Endothelial cell of umbilical vein (primary cell): ENCODE measurements at regions not wholly inside any gene's neighbourhood (a gene's known extent, or its start where the extent isn't known, plus 50 kb on each side); places are given as distances from the start of the nearest gene placed in this dataset.

Experiments used
- BruUV-seq: library from RNA; stranded (reverse); fragments of 400-500 nt; replicated peaks from 2 replicates; lab custom pipeline; 2021; lab: Mats Ljungman, UMichigan
- CTCF ChIA-PET: fragments of 300-600, 350-600 bp; sonication (Branson Sonifier 250); formaldehyde crosslinking; loops from one replicate; lab custom pipeline; 2021; ENCODE audit warnings: antibody characterized with exemption, inconsistent platforms; lab: Charles Lee
- POLR2A ChIA-PET: fragments of 300-600, 350-600 bp; sonication (Branson Sonifier 250); formaldehyde crosslinking; loops from one replicate; lab custom pipeline; 2021; ENCODE audit warnings: antibody characterized with exemption, inconsistent platforms; lab: Charles Lee
- DNase-seq: peaks from one replicate; pipeline ENCODE4 v3.0.0-alpha.2; 2011; ENCODE audit warnings: low read depth, low spot score
- FAIRE-seq: peaks from 2 replicates; lab custom pipeline; 2011; peaks lifted over from hg19 to GRCh38; lab: Jason Lieb, UNC
- H2AFZ ChIP-seq: 2 replicates; pipeline ENCODE4 v1.6.0; 2012; ENCODE audit warnings: low read depth, low read length, control low read depth, inconsistent platforms
- H3K27ac ChIP-seq: 2 replicates; pipeline ENCODE4 v1.5.1; 2011; ENCODE audit warnings: low read depth, mild to moderate bottlenecking, control low read depth, low read length, moderate library complexity; ENCODE audit not compliant: insufficient read depth
- H3K27me3 ChIP-seq, 2 experiments: 2 replicates each; pipeline versions ENCODE4 v1.6.0 to v1.6.1; 2011; ENCODE audit warnings: low read length in 2 of 2, mixed read lengths in 1 of 2; ENCODE audit not compliant: control insufficient read depth in 2 of 2, insufficient read depth in 2 of 2
- H3K36me3 ChIP-seq, 2 experiments: 2 replicates in 1 of 2; 3 replicates in 1 of 2; pipeline ENCODE4 v1.5.1; 2011; ENCODE audit warnings: low read length in 2 of 2, mild to moderate bottlenecking in 1 of 2, moderate library complexity in 1 of 2; ENCODE audit not compliant: control insufficient read depth in 2 of 2, insufficient read depth in 2 of 2; ENCODE audit errors: extremely low read depth in 1 of 2
- H3K4me1 ChIP-seq: 3 replicates; pipeline ENCODE4 v1.5.1; 2011; ENCODE audit warnings: mild to moderate bottlenecking, low read length; ENCODE audit not compliant: control insufficient read depth, insufficient read depth; ENCODE audit errors: extremely low read depth
- H3K4me2 ChIP-seq: 2 replicates; pipeline ENCODE4 v1.6.1; 2011; ENCODE audit warnings: low read length, control low read depth, mixed read lengths; ENCODE audit not compliant: insufficient read depth
- H3K4me3 ChIP-seq, 3 experiments: fragments of 200-600 bp in 1 of 3; sonication (generic), shearing (Covaris generic) in 1 of 3; replicated peaks in 1 of 3; 2 replicates each; pipeline ENCODE4 v1.5.1; 2011 to 2016; ENCODE audit warnings: control low read depth in 3 of 3, low read length in 3 of 3, mild to moderate bottlenecking in 2 of 3, inconsistent platforms in 1 of 3, low read depth in 1 of 3, moderate library complexity in 1 of 3; ENCODE audit not compliant: insufficient read depth in 1 of 3
- H3K79me2 ChIP-seq: 2 replicates; pipeline ENCODE4 v1.6.0; 2012; ENCODE audit warnings: low read length, inconsistent platforms; ENCODE audit not compliant: control insufficient read depth, insufficient read depth
- H3K9ac ChIP-seq: replicated peaks from 2 replicates; pipeline ENCODE3; 2011; ENCODE audit warnings: low read length, control low read depth; ENCODE audit not compliant: insufficient read depth; ENCODE audit errors: extremely low read depth
- H3K9me1 ChIP-seq: replicated peaks from 3 replicates; pipeline ENCODE4 v1.6.0; 2011; ENCODE audit warnings: mild to moderate bottlenecking, low read length; ENCODE audit not compliant: control insufficient read depth, insufficient read depth; ENCODE audit errors: extremely low read depth
- H3K9me3 ChIP-seq: replicated peaks from 2 replicates; pipeline ENCODE4 v1.5.1; 2012; ENCODE audit warnings: low read length, inconsistent platforms; ENCODE audit not compliant: control insufficient read depth, insufficient read depth
- H4K20me1 ChIP-seq: replicated peaks from 2 replicates; pipeline ENCODE3; 2011; ENCODE audit warnings: mild to moderate bottlenecking, low read length; ENCODE audit not compliant: control insufficient read depth, insufficient read depth; ENCODE audit errors: extremely low read depth
- EZH2 ChIP-seq: IDR thresholded peaks from 2 replicates; pipeline ENCODE4 v1.6.1; 2012; ENCODE audit warnings: borderline replicate concordance, low read depth, mild to moderate bottlenecking, moderate library complexity, low read length, inconsistent platforms; ENCODE audit not compliant: severe bottlenecking
- FOS ChIP-seq: IDR thresholded peaks from 2 replicates; pipeline ENCODE4 v1.6.1; 2011; ENCODE audit warnings: mild to moderate bottlenecking, low read length, moderate library complexity, borderline replicate concordance; ENCODE audit not compliant: insufficient read depth
- GATA2 ChIP-seq: IDR thresholded peaks from 2 replicates; pipeline ENCODE4 v1.7.0; 2011; ENCODE audit warnings: low read depth, mild to moderate bottlenecking, moderate library complexity, mixed read lengths, low read length; ENCODE audit not compliant: insufficient read length, insufficient read depth
- JUN ChIP-seq: IDR thresholded peaks from 2 replicates; pipeline ENCODE4 v1.6.1; 2011; ENCODE audit warnings: borderline replicate concordance, low read depth; ENCODE audit not compliant: insufficient read length, insufficient read depth
- MYC ChIP-seq: IDR thresholded peaks from one replicate; pipeline ENCODE4 v1.6.1; 2011; ENCODE audit warnings: mild to moderate bottlenecking, low read depth, low read length
- POLR2A ChIP-seq: IDR thresholded peaks from 2 replicates; pipeline ENCODE4 v1.6.1; 2012; ENCODE audit warnings: low read depth, mild to moderate bottlenecking, control low read depth, low read length
- POLR2AphosphoS5 ChIP-seq: IDR thresholded peaks from 2 replicates; pipeline ENCODE4 v1.6.1; 2012; ENCODE audit warnings: low read depth, mild to moderate bottlenecking, control low read depth, low read length, moderate library complexity; ENCODE audit not compliant: insufficient read depth
- dilution Hi-C: fragments of 300-500 bp; cut with MboI; formaldehyde crosslinking; loops from one replicate; pipeline ENCODE4 v1.15.0; 2019; ENCODE audit warnings: low sequenced_read_pairs; ENCODE audit not compliant: extremely low pct_ligation_motif_present
- intact Hi-C: fragments of 100-400 bp; cut with micrococcal nuclease; formaldehyde crosslinking; loops from one replicate; pipeline ENCODE4 v1.10.0; 2022
- TF ChIP-seq, protein P1 (sequence below), 2 donors: IDR thresholded peaks; 1 replicate in 1 of 2; 2 replicates in 1 of 2; pipeline ENCODE4 v1.5.1; 2011; ENCODE audit warnings: low read length in 2 of 2, mild to moderate bottlenecking in 2 of 2, moderate library complexity in 2 of 2, control low read depth in 1 of 2, inconsistent platforms in 1 of 2, low read depth in 1 of 2; ENCODE audit not compliant: insufficient read depth in 1 of 2; ENCODE audit errors: extremely low read depth in 1 of 2
- TF ChIP-seq, protein P2 (sequence below): IDR thresholded peaks from 2 replicates; pipeline ENCODE4 v1.6.1; 2011; ENCODE audit not compliant: insufficient read depth, insufficient read length

DNA sequence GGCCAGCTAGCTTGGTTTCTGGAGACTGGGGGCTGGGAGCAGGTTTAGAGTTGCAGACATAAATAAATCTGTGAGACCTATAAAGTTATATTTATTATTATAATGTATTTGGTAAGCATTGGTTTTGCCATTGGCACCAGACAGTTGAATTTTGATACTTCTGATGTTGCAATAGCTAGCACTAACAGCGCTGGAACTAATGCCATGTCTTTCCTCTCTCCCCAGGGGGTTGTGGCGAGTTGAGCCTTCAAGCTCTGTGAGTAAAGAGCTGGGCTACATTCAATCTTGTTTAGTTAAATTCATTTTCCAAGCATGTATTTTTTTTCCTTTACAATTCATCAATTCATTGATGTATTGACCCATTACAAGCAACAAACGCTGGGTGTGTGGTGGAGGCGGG, 358.7 kb upstream of the NR3C2 start:
- ChIA-PET CTCF (no interaction called here), POLR2A (no interaction called here)
- H3K4me1 ChIP-seq, result no peaks in the 10 kb centered on the region
- H3K9me3 ChIP-seq, result no peaks in the 10 kb centered on the region
- H3K9ac ChIP-seq, result no peak overlapping the region
- H3K27me3 ChIP-seq, result no peaks in the 10 kb centered on the region
- H3K4me2 ChIP-seq, result no peak overlapping the region
- TF ChIP-seq POLR2A, result no peak
- TF ChIP-seq MYC, result no peak
- TF ChIP-seq, protein P1, sequence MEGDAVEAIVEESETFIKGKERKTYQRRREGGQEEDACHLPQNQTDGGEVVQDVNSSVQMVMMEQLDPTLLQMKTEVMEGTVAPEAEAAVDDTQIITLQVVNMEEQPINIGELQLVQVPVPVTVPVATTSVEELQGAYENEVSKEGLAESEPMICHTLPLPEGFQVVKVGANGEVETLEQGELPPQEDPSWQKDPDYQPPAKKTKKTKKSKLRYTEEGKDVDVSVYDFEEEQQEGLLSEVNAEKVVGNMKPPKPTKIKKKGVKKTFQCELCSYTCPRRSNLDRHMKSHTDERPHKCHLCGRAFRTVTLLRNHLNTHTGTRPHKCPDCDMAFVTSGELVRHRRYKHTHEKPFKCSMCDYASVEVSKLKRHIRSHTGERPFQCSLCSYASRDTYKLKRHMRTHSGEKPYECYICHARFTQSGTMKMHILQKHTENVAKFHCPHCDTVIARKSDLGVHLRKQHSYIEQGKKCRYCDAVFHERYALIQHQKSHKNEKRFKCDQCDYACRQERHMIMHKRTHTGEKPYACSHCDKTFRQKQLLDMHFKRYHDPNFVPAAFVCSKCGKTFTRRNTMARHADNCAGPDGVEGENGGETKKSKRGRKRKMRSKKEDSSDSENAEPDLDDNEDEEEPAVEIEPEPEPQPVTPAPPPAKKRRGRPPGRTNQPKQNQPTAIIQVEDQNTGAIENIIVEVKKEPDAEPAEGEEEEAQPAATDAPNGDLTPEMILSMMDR (IDR thresholded peaks at IDR 0.05; ENCODE audit: extremely low read depth in 1 of 2, insufficient read depth in 1 of 2, low read depth in 1 of 2, low read length in 2 of 2), result no peak
- no peak for TF ChIP-seq JUN
- TF ChIP-seq POLR2AphosphoS5, result no peak
- no peak for TF ChIP-seq EZH2
- TF ChIP-seq FOS, result no peak
- TF ChIP-seq, protein P2, sequence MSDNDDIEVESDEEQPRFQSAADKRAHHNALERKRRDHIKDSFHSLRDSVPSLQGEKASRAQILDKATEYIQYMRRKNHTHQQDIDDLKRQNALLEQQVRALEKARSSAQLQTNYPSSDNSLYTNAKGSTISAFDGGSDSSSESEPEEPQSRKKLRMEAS, result no peak
- no peak for TF ChIP-seq GATA2
- BruUV-seq, result no TSS peak
- no peaks in the 10 kb centered on the region for H3K79me2 ChIP-seq
- H4K20me1 ChIP-seq, result no peaks in the 10 kb centered on the region
- dilution Hi-C loops (no loop called here), intact Hi-C loops (no loop called here)
- FAIRE-seq (no peak), DNase-seq (no peak)
- H3K27ac ChIP-seq, result no peak overlapping the region
- H2AFZ ChIP-seq, result no peak overlapping the region
- H3K4me3 ChIP-seq, result no peak overlapping the region
- H3K36me3 ChIP-seq, result no peaks in the 10 kb centered on the region
- no peaks in the 10 kb centered on the region for H3K9me1 ChIP-seq
